ENCODE measurements at regions not wholly inside any gene's neighbourhood (a gene's known extent, or its start where the extent isn't known, plus 50 kb on each side); places are given as distances from the start of the nearest gene placed in this dataset.

DNA sequence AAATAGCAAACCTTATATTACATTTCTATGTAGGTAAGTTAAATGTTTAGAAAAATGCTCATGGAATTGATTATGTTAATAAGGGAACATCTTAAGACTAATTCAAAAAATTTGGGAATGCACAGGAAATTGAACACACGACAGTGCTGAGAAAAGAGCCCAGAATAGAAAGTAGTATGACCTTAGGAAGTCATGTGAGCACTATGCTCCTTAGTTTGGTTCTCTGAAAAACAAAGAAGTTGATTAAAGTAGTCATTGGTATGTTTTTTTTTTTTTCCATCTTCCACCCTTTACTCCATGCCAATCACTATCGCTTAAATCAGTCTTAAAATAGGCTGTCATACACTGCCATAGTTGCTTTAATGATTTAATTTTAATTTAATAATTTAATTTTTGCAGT is 242.9 kb downstream of the ANKRD7 start:
- Histone ChIP-seq H3K9me3 (ENCODE audit: control insufficient read depth in 4 of 4, low read length in 3 of 4) (no peaks in the 10 kb centered on the region), H3K4me3 (ENCODE audit: low read depth in 1 of 3, low read length in 3 of 3) (no peak overlapping the region), H3K4me1 (ENCODE audit: control insufficient read depth in 4 of 4, insufficient read depth in 4 of 4, low read length in 3 of 4) (no peaks in the 10 kb centered on the region), H3K27ac (ENCODE audit: low read depth in 1 of 2, low read length in 2 of 2) (no peak overlapping the region), H3K36me3 (ENCODE audit: control insufficient read depth in 4 of 4, insufficient read depth in 3 of 4, low read depth in 1 of 4, low read length in 3 of 4) (no peaks in the 10 kb centered on the region), H3K9ac (ENCODE audit: low read depth in 1 of 2, low read length in 2 of 2) (no peak overlapping the region), H3K27me3 (ENCODE audit: control insufficient read depth in 4 of 4, insufficient read depth in 4 of 4, low read length in 3 of 4) (no peaks in the 10 kb centered on the region)
- TF ChIP-seq EGR1 (IDR thresholded peaks at IDR 0.05; ENCODE audit: low read depth in 2 of 2) (no peak), NR2F2 (IDR thresholded peaks at IDR 0.05) (no peak), GABPA (IDR thresholded peaks at IDR 0.05 in 1 of 2, conservative IDR thresholded peaks at IDR 0.05 in 1 of 2) (no peak), RXRA (IDR thresholded peaks at IDR 0.05) (no peak), FOXA2 (IDR thresholded peaks at IDR 0.05) (no peak), TAF1 (conservative IDR thresholded peaks at IDR 0.05) (no peak), JUND (IDR thresholded peaks at IDR 0.05) (no peak), HNF4A (conservative IDR thresholded peaks at IDR 0.05) (no peak), RAD21 (IDR thresholded peaks at IDR 0.05) (no peak), SP1 (IDR thresholded peaks at IDR 0.05) (no peak), FOXA1 (IDR thresholded peaks at IDR 0.05) (no peak)
- TF ChIP-seq, protein P1, sequence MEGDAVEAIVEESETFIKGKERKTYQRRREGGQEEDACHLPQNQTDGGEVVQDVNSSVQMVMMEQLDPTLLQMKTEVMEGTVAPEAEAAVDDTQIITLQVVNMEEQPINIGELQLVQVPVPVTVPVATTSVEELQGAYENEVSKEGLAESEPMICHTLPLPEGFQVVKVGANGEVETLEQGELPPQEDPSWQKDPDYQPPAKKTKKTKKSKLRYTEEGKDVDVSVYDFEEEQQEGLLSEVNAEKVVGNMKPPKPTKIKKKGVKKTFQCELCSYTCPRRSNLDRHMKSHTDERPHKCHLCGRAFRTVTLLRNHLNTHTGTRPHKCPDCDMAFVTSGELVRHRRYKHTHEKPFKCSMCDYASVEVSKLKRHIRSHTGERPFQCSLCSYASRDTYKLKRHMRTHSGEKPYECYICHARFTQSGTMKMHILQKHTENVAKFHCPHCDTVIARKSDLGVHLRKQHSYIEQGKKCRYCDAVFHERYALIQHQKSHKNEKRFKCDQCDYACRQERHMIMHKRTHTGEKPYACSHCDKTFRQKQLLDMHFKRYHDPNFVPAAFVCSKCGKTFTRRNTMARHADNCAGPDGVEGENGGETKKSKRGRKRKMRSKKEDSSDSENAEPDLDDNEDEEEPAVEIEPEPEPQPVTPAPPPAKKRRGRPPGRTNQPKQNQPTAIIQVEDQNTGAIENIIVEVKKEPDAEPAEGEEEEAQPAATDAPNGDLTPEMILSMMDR (IDR thresholded peaks at IDR 0.05; ENCODE audit: low read depth, low read length, missing input control): no peak
- TF ChIP-seq, protein P2, sequence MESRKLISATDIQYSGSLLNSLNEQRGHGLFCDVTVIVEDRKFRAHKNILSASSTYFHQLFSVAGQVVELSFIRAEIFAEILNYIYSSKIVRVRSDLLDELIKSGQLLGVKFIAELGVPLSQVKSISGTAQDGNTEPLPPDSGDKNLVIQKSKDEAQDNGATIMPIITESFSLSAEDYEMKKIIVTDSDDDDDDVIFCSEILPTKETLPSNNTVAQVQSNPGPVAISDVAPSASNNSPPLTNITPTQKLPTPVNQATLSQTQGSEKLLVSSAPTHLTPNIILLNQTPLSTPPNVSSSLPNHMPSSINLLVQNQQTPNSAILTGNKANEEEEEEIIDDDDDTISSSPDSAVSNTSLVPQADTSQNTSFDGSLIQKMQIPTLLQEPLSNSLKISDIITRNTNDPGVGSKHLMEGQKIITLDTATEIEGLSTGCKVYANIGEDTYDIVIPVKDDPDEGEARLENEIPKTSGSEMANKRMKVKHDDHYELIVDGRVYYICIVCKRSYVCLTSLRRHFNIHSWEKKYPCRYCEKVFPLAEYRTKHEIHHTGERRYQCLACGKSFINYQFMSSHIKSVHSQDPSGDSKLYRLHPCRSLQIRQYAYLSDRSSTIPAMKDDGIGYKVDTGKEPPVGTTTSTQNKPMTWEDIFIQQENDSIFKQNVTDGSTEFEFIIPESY (IDR thresholded peaks at IDR 0.05): no peak
- TF ChIP-seq, protein P3, sequence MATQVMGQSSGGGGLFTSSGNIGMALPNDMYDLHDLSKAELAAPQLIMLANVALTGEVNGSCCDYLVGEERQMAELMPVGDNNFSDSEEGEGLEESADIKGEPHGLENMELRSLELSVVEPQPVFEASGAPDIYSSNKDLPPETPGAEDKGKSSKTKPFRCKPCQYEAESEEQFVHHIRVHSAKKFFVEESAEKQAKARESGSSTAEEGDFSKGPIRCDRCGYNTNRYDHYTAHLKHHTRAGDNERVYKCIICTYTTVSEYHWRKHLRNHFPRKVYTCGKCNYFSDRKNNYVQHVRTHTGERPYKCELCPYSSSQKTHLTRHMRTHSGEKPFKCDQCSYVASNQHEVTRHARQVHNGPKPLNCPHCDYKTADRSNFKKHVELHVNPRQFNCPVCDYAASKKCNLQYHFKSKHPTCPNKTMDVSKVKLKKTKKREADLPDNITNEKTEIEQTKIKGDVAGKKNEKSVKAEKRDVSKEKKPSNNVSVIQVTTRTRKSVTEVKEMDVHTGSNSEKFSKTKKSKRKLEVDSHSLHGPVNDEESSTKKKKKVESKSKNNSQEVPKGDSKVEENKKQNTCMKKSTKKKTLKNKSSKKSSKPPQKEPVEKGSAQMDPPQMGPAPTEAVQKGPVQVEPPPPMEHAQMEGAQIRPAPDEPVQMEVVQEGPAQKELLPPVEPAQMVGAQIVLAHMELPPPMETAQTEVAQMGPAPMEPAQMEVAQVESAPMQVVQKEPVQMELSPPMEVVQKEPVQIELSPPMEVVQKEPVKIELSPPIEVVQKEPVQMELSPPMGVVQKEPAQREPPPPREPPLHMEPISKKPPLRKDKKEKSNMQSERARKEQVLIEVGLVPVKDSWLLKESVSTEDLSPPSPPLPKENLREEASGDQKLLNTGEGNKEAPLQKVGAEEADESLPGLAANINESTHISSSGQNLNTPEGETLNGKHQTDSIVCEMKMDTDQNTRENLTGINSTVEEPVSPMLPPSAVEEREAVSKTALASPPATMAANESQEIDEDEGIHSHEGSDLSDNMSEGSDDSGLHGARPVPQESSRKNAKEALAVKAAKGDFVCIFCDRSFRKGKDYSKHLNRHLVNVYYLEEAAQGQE (IDR thresholded peaks at IDR 0.05): no peak
- TF ChIP-seq, protein P4, sequence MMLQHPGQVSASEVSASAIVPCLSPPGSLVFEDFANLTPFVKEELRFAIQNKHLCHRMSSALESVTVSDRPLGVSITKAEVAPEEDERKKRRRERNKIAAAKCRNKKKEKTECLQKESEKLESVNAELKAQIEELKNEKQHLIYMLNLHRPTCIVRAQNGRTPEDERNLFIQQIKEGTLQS (IDR thresholded peaks at IDR 0.05): no peak
- TF ChIP-seq, protein P5, sequence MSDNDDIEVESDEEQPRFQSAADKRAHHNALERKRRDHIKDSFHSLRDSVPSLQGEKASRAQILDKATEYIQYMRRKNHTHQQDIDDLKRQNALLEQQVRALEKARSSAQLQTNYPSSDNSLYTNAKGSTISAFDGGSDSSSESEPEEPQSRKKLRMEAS (IDR thresholded peaks at IDR 0.05): no peak
- DNase-seq (ENCODE audit: low spot score): no peak
- 46% methylated on average over 2 of the region's 2 CpGs for WGBS

DNA sequence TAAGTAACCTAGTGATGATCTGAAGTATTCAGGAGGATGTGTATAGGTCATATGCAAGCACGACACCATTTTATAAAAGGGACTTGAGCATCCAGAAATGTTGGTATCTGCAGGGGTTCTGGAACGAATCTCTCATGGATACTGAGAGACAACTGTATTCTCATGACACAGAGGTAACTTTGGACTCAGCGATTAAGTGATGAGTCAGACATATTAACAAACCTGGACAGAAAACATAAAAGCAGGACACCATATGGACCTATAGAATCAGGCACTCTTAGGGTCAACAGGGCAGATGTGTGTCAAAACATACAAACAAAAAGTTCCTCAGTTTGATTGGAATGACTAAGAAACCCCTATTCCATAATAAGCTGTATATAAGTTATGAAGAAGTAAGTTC is 248.1 kb downstream of the ANKRD7 start:
- Histone ChIP-seq H3K4me1 (ENCODE audit: control insufficient read depth in 4 of 4, insufficient read depth in 4 of 4, low read length in 3 of 4) (no peaks in the 10 kb centered on the region), H3K4me3 (ENCODE audit: low read depth in 1 of 3, low read length in 3 of 3) (no peak overlapping the region), H3K36me3 (ENCODE audit: control insufficient read depth in 4 of 4, insufficient read depth in 3 of 4, low read depth in 1 of 4, low read length in 3 of 4) (no peaks in the 10 kb centered on the region), H3K9ac (ENCODE audit: low read depth in 1 of 2, low read length in 2 of 2) (no peak overlapping the region), H3K27ac (ENCODE audit: low read depth in 1 of 2, low read length in 2 of 2) (no peak overlapping the region), H3K27me3 (ENCODE audit: control insufficient read depth in 4 of 4, insufficient read depth in 4 of 4, low read length in 3 of 4) (no peaks in the 10 kb centered on the region), H3K9me3 (ENCODE audit: control insufficient read depth in 4 of 4, low read length in 3 of 4) (no peaks in the 10 kb centered on the region)
- WGBS: 80% methylated on average over 3 of the region's 3 CpGs
- TF ChIP-seq YY1 (IDR thresholded peaks at IDR 0.05) (no peak), RXRA (IDR thresholded peaks at IDR 0.05) (no peak), NR2F2 (IDR thresholded peaks at IDR 0.05) (no peak), TAF1 (conservative IDR thresholded peaks at IDR 0.05) (no peak), FOXA2 (IDR thresholded peaks at IDR 0.05) (no peak)
- DNase-seq (ENCODE audit: low spot score): no peak

Measured in liver (tissue), 8 donors.